NCI-H526 (cell line): ENCODE measurements at regions not wholly inside any gene's neighbourhood (a gene's known extent, or its start where the extent isn't known, plus 50 kb on each side); places are given as distances from the start of the nearest gene placed in this dataset.

Experiments
- DNase-seq, 2 experiments: peaks; one replicate each; lab custom pipeline; 2025; lab: John Stamatoyannopoulos, UW

DNA sequence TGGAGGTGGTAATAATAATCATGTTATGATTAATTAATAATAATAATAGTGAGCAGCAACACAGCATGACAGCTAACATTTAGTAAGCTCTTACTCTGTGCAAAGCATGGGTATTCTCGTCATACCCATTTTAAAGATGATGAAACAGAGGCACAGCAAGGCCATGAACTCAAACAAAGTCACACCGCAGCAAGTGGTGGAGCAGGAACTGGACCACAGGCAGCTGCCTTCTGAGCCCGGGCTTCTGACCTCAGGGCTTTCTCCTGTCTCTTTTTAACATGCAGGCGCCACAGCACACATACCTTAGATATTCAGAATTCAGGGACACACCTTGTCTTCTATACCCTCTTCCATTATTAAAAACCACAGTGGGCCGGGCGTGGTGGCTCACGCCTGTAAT, 50.7 kb upstream of the SPATA12 start:
- no peak for DNase-seq

DNA sequence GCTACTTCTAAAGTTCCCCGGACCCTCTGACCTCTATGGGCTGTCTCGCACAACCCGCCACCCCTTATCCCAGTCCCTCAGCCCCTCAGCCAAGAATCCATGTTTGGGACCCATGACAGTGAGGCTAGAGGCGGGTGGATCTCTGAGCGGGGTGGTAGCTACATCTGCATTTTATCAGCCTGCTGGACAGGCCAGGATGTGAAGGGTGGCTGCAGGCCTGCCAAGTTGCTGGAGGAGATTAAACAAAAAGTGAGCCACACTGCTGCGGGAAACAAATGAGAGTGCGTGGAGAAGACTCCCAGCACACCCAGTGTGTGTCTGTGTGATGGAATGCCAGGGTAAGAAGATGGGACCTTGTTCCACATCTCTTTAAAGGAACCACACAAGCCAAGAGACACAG, 51.1 kb upstream of the SPATA12 start:
- no peak for DNase-seq

DNA sequence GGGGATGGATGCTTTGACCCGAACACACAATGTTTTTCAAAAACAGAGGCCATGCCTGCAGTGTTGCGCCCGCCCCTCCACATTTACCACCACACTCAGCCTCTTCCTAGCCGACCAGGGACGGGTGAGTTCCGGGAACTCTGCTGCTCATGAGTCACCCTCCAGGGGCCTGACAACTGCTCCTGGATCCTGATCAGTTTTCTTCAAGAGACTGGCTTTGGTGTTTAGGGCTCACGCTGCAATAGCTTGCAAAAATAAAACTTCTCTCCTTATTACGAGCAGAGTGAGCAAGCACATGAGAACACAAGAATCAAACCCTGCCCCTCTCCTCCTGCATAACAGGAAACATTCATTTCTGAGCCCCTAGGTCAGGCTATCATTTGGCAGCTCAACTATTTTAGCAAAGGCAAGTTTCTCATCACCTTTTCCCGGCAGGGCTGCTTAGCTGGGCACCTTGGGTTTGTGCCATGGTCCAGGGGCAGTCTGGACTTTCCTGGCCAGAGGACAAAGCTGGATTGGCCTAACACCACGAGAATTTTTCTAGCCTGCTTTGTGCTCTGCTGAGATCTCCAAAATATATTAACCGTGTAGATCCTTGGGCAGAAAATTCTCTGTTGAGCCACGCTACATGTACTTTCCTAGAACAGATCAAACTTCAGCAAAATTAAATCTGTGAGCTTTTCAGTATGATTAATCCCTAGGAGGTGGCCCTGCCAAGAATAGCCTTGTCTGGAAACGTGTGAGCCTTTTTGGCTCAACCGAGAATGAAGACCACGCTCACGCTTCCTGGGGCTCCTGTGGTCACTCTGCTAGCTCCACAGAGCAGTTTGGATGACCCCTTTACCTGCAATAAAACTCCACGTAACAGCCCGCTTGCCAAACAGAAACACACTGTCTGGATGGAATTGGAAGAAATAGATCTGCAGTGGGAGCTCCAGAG, 52.7 kb upstream of the SPATA12 start:
- DNase-seq = no peak

DNA sequence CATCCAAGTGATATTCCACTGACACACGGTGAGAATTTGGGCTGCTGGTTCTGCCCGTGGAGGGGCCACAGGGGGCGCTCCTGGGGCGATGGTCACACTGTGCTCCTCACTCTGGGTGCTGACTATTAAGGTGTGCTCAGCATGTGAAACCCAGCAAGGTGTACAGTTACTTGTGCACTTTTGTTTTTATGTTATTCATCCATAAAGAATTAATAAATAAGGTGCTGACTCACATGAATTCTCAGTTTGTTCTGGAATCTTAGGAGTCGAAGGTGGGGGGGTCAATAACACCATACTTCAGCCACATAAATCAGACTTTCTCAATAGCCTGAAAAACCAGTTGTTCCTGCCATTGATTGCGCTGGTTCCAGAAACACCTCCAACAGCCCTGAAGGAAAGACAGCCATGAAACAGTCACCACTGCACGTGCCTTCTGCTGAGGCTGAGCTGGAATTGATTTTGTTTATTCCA, 53.5 kb upstream of the SPATA12 start:
- DNase-seq = peak in 1 of 2 experiments; percentile 47

DNA sequence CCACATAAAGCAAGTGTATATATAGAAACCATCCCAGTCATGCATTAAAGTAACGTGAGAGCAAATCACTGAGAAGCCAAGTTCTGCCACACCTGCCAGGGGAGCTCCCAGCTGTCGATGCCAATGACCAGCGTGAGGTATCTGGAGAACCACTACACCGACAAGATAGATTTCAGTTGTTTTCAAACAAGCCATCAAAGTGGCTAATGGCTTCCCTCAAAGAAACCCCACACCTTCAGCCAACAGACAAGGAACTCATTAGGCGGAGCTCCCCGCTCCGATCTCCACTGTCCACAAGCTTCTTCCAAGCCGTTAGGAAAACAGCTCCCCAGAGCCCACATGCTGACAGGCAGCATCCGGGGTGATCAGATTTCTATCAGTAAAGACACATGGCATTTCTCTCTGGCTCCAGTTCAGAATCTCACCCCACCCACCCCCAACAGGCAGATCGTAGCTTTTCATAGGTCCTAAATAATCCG, 54.2 kb upstream of the SPATA12 start:
- peak; percentile 62 to 67 for DNase-seq

DNA sequence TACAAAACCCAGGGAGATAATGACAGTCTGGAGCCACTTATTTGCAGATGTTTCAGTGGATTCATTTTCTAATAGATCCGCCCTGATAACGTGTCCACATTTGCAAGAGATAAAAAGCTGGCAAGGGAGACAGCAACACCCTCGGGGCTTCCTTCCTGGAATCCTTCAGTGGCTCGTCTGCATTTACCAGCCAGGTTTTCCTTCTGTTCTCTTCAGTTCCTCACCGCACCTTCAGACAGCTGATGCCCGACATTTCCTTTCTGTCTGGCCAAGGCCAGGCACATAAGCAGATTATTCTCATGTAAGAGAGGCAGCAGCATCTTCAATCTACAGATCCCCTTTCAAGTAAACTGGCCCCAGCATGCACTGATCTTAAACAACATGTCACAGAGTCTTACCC, 56.2 kb upstream of the SPATA12 start:
- no peak for DNase-seq

DNA sequence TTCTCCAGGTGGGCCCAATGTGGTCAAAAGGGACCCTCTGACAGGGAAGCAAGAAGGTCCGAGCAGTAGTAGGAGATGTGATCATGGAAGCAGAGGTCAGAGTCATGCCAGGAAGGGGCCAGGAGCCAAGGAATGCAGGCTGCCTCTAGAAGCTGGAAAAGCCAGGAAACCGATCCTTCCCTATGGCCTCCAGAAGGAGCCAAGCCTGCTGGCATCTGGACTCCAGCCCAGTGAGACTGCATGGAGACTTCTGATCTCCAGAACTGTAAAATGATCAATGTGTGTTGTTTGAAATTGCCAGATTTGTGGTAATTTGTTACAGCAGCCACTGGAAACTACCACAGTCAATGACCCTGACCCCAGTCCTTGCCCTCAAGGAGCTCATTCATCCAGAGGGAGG, 56.8 kb upstream of the SPATA12 start:
- DNase-seq = no peak

DNA sequence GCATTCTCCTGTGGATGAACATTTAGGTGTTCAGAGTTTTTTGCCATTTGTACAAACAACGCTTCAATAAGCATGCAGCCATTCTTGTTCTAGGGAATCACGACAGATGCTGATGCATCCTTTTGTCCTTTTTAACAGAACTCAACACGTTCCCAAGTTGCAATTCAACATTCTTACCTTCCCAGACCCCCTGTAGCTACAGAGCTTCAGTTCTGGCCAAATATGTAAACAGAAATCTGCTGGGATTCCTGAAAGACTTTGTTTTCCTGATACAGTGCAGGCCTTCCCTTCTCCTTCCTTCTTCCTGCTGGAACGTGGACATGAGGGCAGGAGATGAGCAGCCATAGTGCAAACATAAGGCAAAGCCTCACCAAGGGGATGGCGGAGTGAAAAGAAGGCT, 59.1 kb upstream of the SPATA12 start:
- DNase-seq = no peak

DNA sequence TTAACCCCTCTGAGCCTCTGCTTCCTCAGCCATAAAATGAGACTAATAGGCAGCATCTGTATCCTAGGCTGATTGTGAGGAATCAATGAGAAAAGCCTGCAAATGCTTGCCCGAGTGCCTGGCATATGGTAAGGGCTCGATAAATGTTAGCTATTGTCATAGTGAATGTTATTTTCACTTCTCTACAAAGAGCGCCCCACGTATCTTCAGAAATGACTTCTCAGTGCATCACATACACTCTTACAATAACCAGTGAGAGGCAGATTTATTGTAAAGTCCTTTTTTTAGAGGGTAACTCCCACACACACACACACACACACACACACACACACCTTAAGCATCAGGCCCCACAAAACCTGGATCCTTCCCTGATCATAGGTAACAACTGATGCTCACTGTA, 60.5 kb upstream of the SPATA12 start:
- DNase-seq = no peak

DNA sequence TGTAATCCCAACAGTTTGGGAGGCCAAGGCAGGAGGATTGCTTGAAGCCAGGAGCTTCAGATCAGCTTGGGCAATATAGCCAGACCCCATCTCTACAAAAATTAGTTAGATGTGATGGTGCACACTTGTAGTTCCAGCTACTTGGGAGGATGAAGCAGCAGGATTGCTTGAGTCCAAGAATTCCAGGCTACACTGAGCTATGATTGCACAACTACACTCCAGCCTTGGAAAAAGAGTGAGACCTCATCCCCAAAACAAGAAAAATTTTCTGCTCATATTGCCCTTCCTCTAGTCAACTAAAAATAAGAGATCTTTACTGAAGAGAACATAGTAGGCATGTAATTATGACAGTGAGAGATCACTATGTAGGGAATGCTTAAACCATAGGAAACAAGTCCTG, 60.9 kb upstream of the SPATA12 start:
- DNase-seq = no peak

DNA sequence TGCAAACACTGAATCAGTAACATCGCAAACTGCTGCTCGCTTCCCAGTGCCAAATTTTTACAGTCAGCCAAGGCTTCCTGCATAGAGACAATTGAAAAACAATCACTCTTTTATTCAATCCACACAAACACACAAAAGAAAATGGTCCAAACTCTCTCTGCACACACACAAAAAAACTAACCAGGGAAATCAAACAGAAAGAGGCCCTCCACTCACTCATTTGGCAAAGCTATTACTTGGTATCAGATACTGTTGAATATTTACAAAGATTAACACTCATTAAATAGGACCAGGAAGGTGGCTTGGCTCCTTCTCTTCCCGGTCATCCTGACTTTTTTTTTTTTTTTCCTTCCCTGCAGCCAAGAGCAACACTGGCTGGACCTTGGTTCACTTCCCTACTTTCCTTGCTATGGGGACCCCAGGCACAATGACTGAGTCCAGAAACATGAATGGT, 62.4 kb upstream of the SPATA12 start:
- no peak for DNase-seq

DNA sequence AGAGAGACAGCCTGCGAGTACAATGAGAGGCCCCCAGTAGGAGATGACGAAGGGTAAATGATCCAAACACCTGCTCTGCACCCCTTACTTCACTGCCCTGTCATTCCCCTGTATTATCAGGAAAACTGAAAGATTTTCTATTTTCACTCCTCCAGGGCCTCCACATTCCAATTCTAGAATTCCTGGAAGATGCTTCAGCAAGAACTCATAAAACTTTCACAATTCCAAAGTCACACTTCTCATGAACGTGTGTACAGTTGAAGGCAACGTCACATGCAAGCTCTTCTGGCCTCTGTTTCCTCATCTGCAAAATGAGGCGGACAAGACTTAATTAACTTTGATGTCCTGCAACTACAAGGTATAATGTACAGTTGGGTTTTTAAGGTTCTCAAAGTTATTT, 62.8 kb upstream of the SPATA12 start:
- DNase-seq = no peak

DNA sequence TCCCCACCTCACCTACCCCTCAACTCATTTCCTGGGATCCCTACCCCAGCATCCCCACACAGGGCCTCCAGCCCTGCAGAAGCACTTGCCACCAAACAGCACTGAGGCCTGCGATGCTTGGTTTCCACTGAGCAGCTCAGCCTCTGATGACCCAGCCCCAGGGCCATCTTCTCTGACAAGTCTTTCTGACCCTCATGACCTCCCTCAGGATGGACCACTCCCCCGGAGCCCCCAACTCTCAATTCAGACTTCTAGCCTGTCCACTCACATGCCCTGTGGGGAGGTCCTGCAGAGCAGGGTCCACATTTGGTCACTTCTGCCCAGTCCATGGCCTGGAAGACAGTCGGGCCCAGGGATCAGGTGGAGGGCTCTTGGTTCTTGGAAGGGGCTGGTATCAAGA, 63.4 kb upstream of the SPATA12 start:
- DNase-seq = no peak

DNA sequence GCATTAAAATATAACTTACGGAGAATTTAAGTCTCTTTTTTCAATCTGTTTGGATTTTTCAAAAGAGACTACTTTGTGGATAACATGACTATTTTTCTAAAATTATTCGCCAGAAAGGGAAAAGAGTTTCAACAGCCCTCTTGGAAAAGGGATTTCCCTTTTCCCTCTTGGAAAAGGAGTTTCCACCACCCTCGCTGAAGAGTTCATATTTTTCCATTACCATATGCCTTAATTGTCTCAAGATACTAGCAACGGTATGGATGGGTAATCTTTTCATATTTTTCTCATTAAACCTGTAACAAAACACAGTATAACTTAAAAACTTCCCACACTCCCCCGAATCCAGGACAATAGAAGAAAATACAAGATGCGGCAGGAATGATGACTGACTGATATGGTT, 66.1 kb upstream of the SPATA12 start:
- DNase-seq = no peak

DNA sequence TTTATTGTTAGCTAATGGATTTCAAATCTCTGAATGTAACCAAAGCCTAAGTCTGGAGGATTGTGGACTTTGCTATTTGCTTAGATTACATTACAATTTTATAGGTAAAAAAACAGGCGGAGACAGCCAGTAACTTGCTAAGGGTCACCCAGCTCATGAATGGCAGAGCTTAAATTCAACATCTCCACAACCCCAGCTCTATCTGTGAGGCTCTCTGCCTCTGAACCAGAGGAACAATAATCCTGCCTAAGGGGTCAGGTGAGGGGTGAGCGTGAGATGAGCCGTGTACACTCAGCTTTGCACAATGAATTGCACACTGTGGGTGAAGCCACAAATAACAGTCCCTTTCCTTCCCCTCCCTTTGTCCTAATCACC, 69.8 kb upstream of the SPATA12 start:
- DNase-seq = peak in 1 of 2 experiments; percentile 30

DNA sequence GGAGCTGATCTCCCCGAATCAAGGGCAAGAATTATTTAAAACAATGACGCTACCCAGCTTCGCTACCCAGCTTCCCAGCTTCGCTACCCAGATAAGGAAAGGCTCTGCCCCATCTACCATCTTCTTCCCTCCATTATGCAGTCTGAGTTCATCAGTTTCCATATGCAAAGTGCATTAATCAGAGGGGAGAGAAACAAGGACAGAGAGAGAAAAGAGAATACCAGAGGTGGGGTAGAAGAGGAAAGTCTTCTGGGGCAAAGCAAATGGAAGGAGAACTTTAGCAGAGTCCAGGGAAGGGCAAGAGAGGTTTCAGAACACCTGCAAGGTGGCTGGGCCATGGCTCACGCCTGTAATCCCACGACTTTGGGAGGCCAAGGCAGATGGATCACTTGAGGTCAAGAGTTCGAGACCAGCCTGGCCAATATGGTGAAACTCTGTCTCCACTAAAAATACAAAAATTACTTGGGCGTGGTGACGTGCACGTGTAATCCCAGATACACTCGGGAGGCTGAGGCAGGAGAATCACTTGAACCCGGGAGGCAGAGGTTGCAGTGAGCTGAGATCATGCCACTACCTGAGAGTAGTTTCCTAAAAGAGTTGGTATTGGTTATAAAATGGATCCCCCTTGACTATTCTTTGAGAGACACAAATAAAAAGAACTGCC, 70.4 kb upstream of the SPATA12 start:
- no peak for DNase-seq

DNA sequence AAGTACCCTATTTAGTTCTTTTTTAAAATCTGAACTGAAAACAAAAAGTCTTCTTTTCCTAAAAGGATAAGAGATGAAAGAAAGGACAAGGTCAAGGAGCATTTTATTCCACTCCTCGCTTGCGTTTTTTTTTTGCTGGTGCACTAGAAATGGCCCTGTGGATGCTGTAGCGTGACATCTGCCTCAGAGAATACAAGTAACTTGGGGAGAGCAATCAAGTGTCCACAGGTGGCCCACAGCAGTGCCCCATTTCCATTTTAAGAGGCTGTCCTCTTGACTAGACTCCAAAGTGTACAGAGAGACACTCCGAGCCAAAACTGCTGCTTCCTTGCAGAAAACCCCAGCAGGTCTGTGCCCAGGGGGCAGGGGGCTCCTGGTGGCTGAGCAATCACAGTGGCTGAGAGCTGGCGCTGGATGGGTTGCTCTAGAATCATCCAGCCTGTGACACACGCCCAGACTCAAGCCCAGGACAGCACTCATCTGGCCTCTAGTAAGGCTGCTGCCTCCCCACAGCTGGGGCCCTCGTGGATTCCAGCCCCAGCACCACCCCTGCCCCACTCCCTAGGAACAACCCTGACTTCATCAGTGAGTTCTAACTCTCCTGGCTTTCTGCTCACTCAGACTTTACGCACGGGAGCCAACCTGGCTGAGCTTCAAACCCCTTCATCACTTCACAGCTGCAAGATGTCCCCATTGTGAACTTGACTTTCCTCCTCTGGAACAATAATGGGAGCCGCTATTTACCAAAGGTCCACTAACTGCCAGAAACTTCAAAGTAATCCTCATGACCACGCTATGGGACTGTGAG, 71.1 kb upstream of the SPATA12 start:
- DNase-seq = no peak

DNA sequence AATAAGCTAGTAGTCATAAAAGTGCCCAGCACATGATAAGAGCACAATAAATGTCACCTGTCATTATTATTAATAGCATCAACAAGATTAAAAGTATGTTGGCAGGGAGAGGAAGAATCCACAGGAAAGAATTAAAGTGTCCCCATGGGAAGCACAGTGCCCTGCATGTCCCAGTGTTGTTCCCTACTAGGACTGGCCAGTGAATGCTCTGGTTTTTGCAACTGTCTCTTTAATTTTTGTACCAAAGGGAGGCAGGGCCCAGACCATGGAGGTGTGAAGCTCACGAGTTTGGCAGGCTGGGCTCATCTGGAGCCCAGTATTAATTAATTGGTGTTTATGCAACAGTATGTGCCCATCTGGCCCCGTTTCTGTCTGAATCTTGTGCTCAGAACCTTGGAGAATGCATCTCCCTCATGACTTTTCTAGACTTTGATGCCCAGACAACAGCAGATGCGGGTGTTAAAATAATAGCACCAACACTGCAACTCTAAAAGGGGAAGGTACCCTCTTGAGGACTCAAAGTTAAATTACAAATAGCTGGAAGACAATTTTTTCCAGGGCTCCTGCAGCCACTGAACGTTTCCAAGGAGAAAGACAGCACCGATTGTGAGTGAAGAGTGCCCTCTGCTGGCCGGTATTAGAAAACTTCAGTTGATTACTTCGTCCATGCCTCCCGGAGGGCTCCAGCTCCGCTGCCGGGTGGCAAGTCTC, 71.9 kb upstream of the SPATA12 start:
- DNase-seq = peak; percentile 46 to 86

DNA sequence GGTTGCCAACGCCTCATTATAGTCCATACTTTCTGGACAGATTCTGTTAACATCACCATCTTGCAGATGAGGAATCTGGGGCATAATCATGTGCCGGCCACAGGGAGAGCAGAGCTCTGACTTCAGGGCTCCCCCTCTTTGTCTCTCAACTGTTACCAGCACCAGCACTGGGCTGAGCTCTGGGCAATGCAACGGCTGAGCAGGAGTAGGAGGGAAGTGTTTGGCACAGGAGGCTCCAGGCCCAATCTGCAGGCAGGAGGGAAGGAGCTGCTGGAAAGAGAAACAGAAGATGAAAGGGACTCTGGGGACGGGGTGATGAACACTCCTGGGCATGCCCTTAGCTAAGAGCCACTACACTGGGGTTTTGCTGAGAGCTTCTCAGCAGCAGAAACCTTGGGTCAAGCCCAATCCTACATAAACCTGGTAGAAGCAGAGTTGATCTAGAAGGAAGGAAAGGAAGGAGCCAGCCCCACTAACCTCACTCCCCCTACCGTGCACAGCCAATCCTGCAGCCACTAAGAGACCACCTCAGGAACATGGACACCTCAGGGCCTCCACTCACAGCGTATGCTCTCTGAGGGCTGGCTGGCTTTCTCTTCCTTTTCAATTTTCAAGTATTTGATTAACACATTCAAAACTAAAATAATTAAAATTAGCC, 73.1 kb upstream of the SPATA12 start:
- DNase-seq = no peak

DNA sequence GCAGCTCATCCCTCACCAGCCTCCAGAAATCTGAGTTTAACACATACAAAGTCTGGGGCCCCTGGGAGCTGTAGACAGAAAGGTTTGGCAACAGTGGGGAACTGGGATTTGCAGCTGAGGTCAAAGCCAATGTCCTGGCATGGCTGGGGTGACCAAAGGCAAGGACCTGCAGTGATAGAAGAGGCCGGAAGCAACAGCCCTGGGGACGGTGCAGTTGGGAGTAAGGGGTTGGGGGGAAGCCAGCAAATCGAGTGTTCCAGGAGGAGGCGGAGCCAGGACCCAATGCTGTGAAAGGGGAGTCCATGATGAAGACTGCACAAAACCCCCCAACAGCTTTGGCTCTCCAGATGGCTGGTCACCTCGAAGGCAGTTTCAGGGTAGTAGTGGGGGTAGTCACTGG, 74.1 kb upstream of the SPATA12 start:
- DNase-seq = no peak

DNA sequence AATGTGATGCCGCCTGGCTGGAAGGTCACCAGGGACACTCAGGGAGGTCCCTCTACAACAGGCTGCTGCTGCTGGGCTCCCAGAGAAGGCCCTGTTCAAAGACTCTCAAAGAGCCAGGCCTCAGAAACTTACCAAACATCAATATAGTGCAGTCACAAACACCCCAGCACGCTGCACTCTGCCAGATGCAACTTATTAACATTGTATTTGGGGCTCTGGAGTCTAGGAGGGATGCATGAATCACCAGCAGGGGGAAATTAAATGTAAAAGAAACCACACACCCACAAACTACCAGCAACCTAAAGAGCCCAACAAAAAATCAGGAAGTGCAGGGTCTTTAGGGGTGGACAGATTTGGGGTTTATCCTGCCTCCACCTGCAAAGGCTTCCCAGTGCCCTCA, 74.6 kb upstream of the SPATA12 start:
- DNase-seq = no peak
